Nephron progenitor cell (in vitro differentiated cells): ENCODE measurements at regions not wholly inside any gene's neighbourhood (a gene's known extent, or its start where the extent isn't known, plus 50 kb on each side); places are given as distances from the start of the nearest gene placed in this dataset.
A peak's percentile ranks its signal among the peaks of the same experiment; 100 is the strongest.

Experiments
- DNase-seq: peaks from one replicate; pipeline ENCODE4 v3.0.0; 2021
- H3K27ac Mint-ChIP-seq: 2 replicates; pipeline ENCODE4 v1.8.0; 2021; ENCODE audit warnings: mild to moderate bottlenecking, moderate library complexity, mixed read lengths
- H3K27me3 Mint-ChIP-seq: 2 replicates; pipeline ENCODE4 v1.8.0; 2021; ENCODE audit warnings: mild to moderate bottlenecking, low read depth, mixed read lengths; ENCODE audit not compliant: poor library complexity
- H3K36me3 Mint-ChIP-seq: 2 replicates; pipeline ENCODE4 v1.8.0; 2021; ENCODE audit warnings: low read depth, mixed read lengths
- H3K4me1 Mint-ChIP-seq: 2 replicates; pipeline ENCODE4 v1.8.0; 2021; ENCODE audit warnings: mixed read lengths
- H3K4me3 Mint-ChIP-seq: 2 replicates; pipeline ENCODE4 v1.8.0; 2021; ENCODE audit warnings: mild to moderate bottlenecking, moderate library complexity, mixed read lengths
- H3K9me3 Mint-ChIP-seq: 2 replicates; pipeline ENCODE4 v1.8.0; 2021; ENCODE audit warnings: mild to moderate bottlenecking, moderate library complexity, mixed read lengths
- TF ChIP-seq, protein P1 (sequence below): fragments of 200-600 bp; sonication (generic); IDR thresholded peaks from 2 replicates; pipeline ENCODE4 v1.5.0; 2021; ENCODE audit warnings: antibody characterized with exemption

DNA sequence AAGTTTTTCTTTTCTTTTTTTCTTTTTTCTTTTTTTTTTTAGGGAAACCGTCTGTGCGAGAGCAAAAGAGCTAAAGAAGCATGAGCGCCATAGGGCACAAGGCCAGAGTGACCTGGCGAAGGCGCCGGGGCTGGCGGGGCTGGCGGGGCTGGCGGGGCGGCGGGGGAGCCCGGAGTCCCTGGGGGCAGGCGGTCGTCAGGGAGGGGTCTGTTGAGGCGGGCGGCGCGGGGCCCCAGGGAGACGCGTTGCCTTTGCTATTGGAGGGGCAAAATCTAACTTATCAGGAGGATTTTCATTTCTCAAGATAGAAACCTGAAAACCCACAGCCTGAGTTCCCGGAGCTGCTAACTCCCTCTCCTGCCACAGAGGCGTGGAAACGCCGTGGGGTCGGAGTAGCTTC is 135.6 kb upstream of the SMAD1 start:
- TF ChIP-seq, protein P1, sequence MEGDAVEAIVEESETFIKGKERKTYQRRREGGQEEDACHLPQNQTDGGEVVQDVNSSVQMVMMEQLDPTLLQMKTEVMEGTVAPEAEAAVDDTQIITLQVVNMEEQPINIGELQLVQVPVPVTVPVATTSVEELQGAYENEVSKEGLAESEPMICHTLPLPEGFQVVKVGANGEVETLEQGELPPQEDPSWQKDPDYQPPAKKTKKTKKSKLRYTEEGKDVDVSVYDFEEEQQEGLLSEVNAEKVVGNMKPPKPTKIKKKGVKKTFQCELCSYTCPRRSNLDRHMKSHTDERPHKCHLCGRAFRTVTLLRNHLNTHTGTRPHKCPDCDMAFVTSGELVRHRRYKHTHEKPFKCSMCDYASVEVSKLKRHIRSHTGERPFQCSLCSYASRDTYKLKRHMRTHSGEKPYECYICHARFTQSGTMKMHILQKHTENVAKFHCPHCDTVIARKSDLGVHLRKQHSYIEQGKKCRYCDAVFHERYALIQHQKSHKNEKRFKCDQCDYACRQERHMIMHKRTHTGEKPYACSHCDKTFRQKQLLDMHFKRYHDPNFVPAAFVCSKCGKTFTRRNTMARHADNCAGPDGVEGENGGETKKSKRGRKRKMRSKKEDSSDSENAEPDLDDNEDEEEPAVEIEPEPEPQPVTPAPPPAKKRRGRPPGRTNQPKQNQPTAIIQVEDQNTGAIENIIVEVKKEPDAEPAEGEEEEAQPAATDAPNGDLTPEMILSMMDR: no peak

DNA sequence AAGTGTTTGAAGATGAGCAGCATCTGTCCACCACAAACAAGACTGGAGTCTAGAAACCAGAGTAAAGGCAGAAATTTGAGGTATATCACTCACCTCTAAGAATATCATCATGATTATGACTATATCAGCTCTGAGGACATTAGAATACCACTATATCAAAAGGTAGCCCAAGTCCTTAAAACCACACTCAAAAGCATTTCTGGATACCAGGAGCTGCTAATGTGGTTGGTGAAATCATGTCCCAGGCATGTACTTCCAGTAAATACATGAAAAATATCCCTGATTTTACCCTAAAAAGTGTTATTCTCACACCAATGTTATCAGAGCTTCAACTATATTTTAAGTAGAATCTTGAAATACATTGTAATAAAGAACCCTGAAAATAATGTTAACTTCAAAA is 136.3 kb upstream of the SMAD1 start:
- TF ChIP-seq, protein P1: no peak
- Mint-ChIP-seq H3K27me3 (no peaks in the 10 kb centered on the region), H3K4me3 (no peak overlapping the region), H3K27ac (no peak overlapping the region), H3K36me3 (peaks cover 4% of the 10 kb centered on the region), H3K9me3 (peaks cover 3% of the 10 kb centered on the region), H3K4me1 (peaks cover 27% of the 10 kb centered on the region)
- no peak for DNase-seq

More for the DNA sequence above, 135.6 kb upstream of the SMAD1 start:
- H3K27ac Mint-ChIP-seq: no peak overlapping the region
- H3K36me3 Mint-ChIP-seq: peaks cover 4% of the 10 kb centered on the region
- peaks cover 3% of the 10 kb centered on the region for H3K9me3 Mint-ChIP-seq
- H3K27me3 Mint-ChIP-seq: no peaks in the 10 kb centered on the region
- no peak for DNase-seq
- no peak overlapping the region for H3K4me3 Mint-ChIP-seq
- peaks cover 28% of the 10 kb centered on the region for H3K4me1 Mint-ChIP-seq

DNA sequence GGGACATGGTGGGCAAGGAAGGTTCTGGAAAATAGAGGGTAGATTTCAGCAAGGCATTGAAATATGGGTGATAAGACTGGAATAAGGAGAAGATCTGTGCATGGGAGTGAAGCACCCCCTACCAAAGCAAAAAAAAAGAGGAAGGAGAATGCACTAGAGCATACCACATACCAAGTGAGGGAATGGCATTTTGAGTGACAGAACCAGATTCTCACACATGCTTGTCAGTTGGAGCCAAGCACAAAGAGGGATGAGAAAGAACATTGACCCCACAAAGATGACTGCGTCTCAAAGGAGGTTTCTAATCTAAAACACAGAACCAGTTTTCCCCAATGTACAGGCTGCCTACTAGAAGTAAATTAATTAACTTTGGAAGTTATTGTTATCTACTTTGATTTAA is 140.3 kb upstream of the SMAD1 start:
- TF ChIP-seq, protein P1: no peak
- no peaks in the 10 kb centered on the region for H3K27me3 Mint-ChIP-seq
- no peak for DNase-seq
- no peak overlapping the region for H3K27ac Mint-ChIP-seq
- H3K9me3 Mint-ChIP-seq: peaks cover 3% of the 10 kb centered on the region
- H3K4me3 Mint-ChIP-seq: no peak overlapping the region
- H3K4me1 Mint-ChIP-seq: peaks cover 55% of the 10 kb centered on the region
- H3K36me3 Mint-ChIP-seq: no peaks in the 10 kb centered on the region

DNA sequence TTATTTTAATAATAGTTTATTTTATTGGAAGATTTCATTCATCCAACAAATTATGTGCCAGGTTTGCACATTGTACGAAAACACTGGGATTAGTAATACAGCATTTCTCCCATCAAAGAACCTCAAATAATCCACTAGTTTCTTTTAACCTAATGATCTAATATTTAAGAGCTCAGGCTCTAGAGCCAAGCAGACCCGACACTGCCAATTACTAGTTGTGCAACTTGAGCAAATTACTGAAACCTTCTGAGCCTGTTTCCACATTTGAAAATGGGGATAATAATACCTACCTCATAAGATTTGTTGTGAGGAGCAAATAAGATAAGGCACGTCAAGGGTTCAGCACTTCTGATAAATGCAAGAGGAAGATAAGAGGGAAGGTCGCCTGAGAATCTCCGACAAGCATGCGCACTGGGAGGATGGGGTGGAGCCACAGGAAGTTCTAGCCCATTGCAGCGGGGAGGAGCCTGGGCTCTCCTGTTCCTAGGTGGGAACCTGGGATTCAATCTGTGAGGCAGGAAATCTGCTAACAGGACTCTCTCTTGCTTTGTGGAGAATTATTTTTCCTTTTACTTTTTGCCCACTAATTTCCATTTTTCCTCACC is 141.5 kb upstream of the SMAD1 start:
- H3K4me1 Mint-ChIP-seq: peaks cover 55% of the 10 kb centered on the region
- H3K36me3 Mint-ChIP-seq: no peaks in the 10 kb centered on the region
- no peak overlapping the region for H3K27ac Mint-ChIP-seq
- H3K4me3 Mint-ChIP-seq: no peak overlapping the region
- H3K9me3 Mint-ChIP-seq: peaks cover 3% of the 10 kb centered on the region
- H3K27me3 Mint-ChIP-seq: no peaks in the 10 kb centered on the region
- TF ChIP-seq, protein P1: no peak
- DNase-seq: no peak

DNA sequence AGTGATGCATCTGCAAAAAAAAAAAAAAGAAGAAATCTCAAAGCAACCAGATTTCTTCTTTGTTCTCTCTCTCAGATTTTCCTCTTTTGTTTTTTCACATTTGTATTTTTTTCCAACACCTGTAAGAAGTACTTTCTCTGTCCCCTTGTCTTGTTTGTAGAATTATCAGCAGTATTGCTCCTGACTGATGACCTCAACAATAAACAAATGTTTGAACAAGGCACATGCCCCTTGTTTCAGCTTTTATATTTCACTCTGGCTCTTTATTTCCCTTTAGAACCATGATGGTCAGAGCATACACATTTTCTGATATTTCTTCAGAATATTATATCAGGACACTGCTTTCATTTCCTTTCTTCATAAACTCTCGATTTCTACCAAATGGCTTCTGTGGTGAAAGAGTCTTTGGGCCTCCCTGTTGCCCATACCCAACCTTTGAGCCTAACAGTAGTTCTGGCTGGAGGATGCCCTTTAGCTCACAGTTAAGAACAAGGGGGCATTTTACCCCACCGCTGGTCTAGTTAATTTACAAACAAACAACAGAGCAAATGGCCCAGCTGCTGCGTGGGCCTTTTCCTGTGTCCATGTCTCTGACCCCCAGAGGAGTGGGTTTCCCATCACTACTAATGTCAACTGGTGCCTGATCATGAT is 142.5 kb upstream of the SMAD1 start:
- no peak for DNase-seq
- Mint-ChIP-seq H3K36me3 (no peaks in the 10 kb centered on the region), H3K27me3 (no peaks in the 10 kb centered on the region), H3K27ac (peak overlapping the region; percentile 97), H3K4me1 (peaks cover 53% of the 10 kb centered on the region), H3K9me3 (peaks cover 3% of the 10 kb centered on the region), H3K4me3 (peak overlapping the region; percentile 20)
- TF ChIP-seq, protein P1: no peak

DNA sequence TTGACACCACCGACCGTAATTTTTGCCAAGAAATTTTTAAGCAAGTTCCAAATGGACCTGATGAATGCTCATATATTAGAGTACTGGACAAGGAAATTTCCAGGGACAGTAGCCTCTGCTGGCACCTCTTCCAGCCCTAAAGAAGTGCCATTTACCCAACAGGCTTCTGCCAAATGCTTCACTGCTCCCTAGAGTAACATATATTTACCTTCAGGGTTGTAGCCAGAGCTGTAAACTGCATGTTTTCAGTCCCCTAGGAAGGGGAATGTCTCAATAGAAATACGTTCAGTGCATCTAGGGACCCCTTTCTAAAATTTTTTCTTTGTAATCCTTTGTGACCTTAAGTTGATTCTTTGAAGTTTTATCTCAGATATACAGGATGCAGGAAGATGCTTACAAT is 143.1 kb upstream of the SMAD1 start:
- Mint-ChIP-seq H3K4me1 (peaks cover 51% of the 10 kb centered on the region), H3K4me3 (peak overlapping the region; percentile 42), H3K36me3 (no peaks in the 10 kb centered on the region), H3K27ac (peak overlapping the region; percentile 97), H3K9me3 (peaks cover 3% of the 10 kb centered on the region), H3K27me3 (no peaks in the 10 kb centered on the region)
- TF ChIP-seq, protein P1: no peak
- DNase-seq: peak; percentile 5
